GM12874 (cell line): ENCODE measurements at regions not wholly inside any gene's neighbourhood (a gene's known extent, or its start where the extent isn't known, plus 50 kb on each side); places are given as distances from the start of the nearest gene placed in this dataset.

Source experiments
- CTCF ChIP-seq: IDR thresholded peaks from 2 replicates; pipeline ENCODE4 v1.5.1; 2011; ENCODE audit warnings: low read depth, mild to moderate bottlenecking, control low read depth, low read length, moderate library complexity; ENCODE audit not compliant: insufficient read depth

GRCh38 chr6:56890683-56891429, 64.1 kb upstream of the BEND6 start:
- TF ChIP-seq CTCF = no peak

DNA sequence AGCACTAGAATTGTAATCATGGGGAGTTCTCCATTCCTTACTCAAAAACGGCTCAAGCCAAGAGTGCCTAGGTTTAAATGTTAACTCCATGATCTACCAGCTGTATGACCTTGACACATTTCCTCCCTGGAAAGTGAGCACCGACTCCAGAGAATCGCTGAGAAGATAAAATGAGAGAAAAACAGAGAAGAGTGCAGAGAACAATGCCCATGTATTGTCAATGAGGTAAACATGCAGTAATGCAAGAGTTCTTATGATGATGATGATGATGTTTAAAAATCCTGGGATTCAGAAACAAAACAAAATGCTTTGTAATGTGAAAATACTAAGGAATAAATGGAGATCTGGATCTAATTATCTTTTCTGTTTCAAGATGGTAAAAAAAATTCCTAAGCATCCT, 64.8 kb upstream of the BEND6 start:
- no peak for TF ChIP-seq CTCF

GRCh38 chr6:56889492-56889891, 65.4 kb upstream of the BEND6 start:
- TF ChIP-seq CTCF = no peak

DNA sequence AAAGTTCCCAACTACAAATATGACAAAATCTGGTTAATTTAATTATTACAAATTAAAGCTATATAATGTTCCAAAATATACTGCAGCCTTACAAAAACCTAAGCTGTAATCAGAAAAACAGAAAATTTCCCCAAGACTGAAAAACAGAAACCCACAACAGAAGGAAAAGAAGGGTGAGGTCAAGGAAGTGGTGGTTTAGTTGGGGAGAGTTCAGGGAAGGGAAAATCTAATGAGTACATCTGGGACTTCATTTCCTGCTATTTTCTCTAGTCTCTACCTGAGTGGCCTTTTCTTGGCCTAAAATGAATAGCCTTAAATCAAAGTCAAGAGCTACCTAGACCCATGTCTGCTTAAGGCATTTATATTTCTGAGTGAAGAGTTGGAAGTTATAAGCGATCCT, 66.2 kb upstream of the BEND6 start:
- TF ChIP-seq CTCF = no peak

GRCh38 chr6:56887086-56887485, 67.8 kb upstream of the BEND6 start:
- TF ChIP-seq CTCF = no peak

DNA sequence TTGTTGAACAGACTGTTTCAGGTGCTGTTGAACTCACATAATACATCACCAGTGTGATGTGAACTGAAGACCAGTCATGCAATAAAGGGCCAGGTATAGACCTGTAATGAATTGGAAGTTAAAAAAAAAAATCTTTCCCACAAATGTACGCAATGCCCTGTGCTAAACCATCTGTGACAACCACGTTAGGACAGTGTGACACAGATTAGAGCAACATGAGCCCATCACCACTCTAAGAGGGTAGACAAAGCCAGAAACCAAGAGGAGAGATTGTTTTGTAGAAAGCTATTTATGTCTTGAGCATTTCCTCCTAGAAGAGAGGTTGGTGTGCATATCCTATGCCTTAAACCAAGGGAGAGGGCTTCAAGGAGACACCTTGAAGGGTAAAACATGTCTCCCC, 77.0 kb upstream of the BEND6 start:
- TF ChIP-seq CTCF = no peak

DNA sequence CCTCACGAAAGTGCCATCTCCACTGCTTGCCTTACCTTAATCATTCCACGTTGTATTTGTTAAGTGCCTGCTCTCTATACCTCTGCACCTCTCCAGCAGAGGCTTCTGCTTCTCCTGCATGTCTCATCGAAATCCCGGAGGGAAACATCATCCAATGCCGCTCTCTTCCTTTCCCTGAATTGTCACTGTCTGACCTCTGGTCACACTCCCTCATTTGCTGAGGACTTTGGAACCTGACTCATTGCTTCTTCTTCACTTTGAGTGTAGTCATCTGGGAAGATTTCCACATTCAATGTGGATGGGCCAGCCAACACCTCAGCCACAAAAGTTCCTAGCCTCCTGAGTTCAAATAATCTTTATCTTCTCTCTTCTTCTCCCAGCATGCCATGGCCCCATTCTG, 78.9 kb upstream of the BEND6 start:
- TF ChIP-seq CTCF = no peak
